H1 (cell line): ENCODE measurements at regions not wholly inside any gene's neighbourhood (a gene's known extent, or its start where the extent isn't known, plus 50 kb on each side); places are given as distances from the start of the nearest gene placed in this dataset.

Source experiments
- GTF2F1 ChIP-seq: IDR thresholded peaks from 2 replicates; pipeline ENCODE4 v1.6.1; 2012; ENCODE audit warnings: low read depth, low read length, improper control_type of control experiment, borderline replicate concordance

GRCh38 chr2:19189391-19189790, 169.0 kb downstream of the OSR1 start (continued):
- no peak for TF ChIP-seq GTF2F1
